Activated naive CD8-positive, alpha-beta T cell treated with anti-CD3 and anti-CD28 coated beads, Interleukin-2, amount 50 U/mL, for 24 hours (primary cell): ENCODE measurements at regions not wholly inside any gene's neighbourhood (a gene's known extent, or its start where the extent isn't known, plus 50 kb on each side); places are given as distances from the start of the nearest gene placed in this dataset.
"Not testable (repeated sequence)": the region's sequence is repeated elsewhere in the genome, so short reads cannot be mapped to it uniquely, and the experiment has no call there.

Experiments
- ATAC-seq: fragments of 150-1000 bp; cut with Tn5 transposase; one replicate; pipeline ENCODE4 v1.10.0; 2021
- DNase-seq: peaks from one replicate; pipeline ENCODE4 v3.0.0; 2021
- H3K27ac Mint-ChIP-seq: one replicate; pipeline ENCODE4 v1.8.0; 2021; ENCODE audit warnings: mild to moderate bottlenecking, mixed read lengths
- H3K27me3 Mint-ChIP-seq: one replicate; pipeline ENCODE4 v1.8.0; 2021; ENCODE audit warnings: mixed read lengths
- H3K36me3 Mint-ChIP-seq: one replicate; pipeline ENCODE4 v1.8.0; 2021; ENCODE audit warnings: low read depth, mixed read lengths
- H3K4me1 Mint-ChIP-seq: one replicate; pipeline ENCODE4 v1.8.0; 2021; ENCODE audit warnings: mixed read lengths
- H3K4me3 Mint-ChIP-seq: one replicate; pipeline ENCODE4 v1.8.0; 2021; ENCODE audit warnings: mild to moderate bottlenecking, moderate library complexity, mixed read lengths
- H3K9me3 Mint-ChIP-seq: one replicate; pipeline ENCODE4 v1.8.0; 2021; ENCODE audit warnings: mixed read lengths

DNA sequence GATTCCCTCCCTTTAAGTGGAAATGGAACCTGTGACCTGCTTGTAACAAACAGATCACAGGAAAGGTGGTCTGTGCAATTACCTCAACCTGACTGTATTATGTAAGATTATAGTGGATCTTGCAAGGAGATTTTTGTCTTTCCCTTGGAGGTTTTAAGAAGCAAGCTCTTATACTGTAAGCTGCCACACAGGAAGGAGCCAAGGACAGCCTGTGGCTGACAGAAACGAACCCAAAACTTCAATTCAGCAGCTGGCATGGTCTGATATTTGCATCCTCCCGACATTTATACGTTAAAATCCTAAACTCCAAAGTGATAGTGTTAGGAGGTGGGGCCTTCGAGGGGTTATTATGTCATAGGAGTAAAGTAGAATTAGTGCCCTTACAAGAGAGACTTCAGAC is 711.8 kb upstream of the CTNND2 start:
- no peak overlapping the region for H3K4me3 Mint-ChIP-seq
- DNase-seq (no peak), ATAC-seq (no peak)
- H3K36me3 Mint-ChIP-seq, result no peaks in the 10 kb centered on the region
- H3K27me3 Mint-ChIP-seq, result no peaks in the 10 kb centered on the region
- H3K9me3 Mint-ChIP-seq, result peaks cover 31% of the 10 kb centered on the region
- no peaks in the 10 kb centered on the region for H3K4me1 Mint-ChIP-seq
- no peak overlapping the region for H3K27ac Mint-ChIP-seq

DNA sequence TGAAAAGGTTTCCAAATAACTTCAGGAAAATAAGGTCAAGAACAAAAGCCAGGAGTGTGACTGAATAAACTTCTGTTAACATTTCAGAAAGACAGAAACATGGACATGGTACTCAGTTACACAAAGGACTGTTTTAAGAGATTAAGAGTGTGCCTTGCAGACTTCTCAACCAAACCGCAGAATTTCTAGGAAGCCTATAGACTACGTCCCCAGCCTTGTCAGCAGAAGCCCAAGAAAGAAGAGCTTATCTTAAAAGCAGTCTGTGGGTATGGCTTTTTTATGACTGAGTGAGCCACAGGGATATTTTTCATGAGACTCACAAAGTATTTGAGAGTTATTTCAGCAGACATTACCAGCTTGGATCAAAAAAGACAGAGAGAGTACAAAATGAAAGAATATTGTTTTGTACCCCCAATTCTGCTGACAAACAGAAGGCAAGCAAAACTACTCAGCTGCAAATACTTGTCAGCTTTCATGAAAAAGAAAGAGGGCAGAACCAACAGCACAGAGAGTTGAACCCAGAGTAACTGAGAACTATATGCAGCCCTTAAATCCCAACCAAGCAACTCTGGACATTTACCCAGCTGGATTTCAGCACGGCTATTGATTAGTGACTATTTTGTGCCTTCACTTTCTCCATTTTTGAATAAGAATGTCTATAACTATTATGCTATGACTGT is 711.0 kb upstream of the CTNND2 start:
- Mint-ChIP-seq H3K4me1 (no peaks in the 10 kb centered on the region), H3K9me3 (peaks cover 25% of the 10 kb centered on the region), H3K36me3 (no peaks in the 10 kb centered on the region), H3K27me3 (no peaks in the 10 kb centered on the region), H3K4me3 (no peak overlapping the region), H3K27ac (no peak overlapping the region)
- ATAC-seq (no peak), DNase-seq (no peak)

DNA sequence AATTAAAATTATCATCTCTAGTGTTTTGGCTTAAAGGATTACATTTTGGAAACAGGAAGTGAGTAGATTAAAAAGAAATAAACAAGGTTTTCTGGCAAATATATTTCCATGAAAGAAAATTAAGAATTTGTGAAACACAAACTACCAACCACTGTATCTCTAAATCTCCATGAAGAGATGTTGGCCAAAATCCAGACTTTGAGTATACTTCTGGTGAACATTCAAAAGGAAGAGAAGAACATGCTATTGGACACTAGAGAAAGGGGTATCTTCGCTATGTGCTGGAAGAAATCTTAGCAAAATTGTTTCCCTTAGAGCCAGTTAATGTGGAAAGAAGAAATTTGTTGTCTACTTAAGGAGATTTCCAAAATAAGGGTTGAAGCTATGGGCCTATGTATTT is 710.4 kb upstream of the CTNND2 start:
- H3K4me3 Mint-ChIP-seq, result no peak overlapping the region
- ATAC-seq (no peak), DNase-seq (no peak)
- H3K9me3 Mint-ChIP-seq, result peaks cover 30% of the 10 kb centered on the region
- H3K36me3 Mint-ChIP-seq, result no peaks in the 10 kb centered on the region
- H3K27ac Mint-ChIP-seq, result no peak overlapping the region
- H3K27me3 Mint-ChIP-seq, result no peaks in the 10 kb centered on the region
- no peaks in the 10 kb centered on the region for H3K4me1 Mint-ChIP-seq

DNA sequence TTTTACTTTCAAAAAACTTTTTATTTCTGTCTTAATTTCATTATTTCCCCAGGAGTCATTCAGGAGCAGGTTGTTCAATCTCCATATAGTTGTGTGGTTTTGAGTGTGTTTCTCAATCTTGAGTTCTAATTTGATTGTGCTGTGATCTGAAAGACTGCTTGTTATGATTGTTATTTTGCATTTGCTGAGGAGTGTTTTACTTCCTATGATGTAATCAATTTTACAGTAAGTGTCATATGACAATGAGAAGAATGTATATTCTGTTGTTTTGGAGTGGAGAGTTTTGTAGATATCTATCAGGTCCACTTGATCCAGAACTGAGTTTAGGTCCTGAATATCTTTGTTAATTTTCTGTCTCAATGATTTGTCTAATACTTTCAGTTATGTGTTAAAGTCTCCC is 706.9 kb upstream of the CTNND2 start:
- Mint-ChIP-seq H3K4me3 (no peak overlapping the region), H3K36me3 (no peaks in the 10 kb centered on the region), H3K4me1 (no peaks in the 10 kb centered on the region), H3K27ac (no peak overlapping the region), H3K9me3 (peaks cover 42% of the 10 kb centered on the region), H3K27me3 (no peaks in the 10 kb centered on the region)
- ATAC-seq, result no peak
- no peak for DNase-seq

DNA sequence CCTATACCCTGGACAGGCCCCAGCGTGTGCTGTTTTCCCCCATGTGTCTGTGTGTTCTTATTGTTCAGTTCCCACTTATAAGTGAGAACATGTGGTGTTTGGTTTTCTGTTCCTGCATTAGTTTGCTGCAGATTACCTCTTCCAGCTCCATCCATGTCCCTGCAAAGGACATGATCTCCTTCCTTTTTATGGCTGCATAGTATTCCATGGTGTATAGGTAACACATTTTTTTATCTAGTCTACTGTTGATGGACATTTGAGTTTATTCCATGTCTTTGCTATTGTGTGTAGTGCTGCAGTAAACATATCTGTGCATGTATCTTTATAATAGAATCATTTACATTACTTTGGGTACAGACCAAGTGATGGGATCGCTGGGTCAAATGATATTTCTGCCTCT is 703.6 kb upstream of the CTNND2 start:
- not testable (repeated sequence) for H3K27ac Mint-ChIP-seq, H3K4me3 Mint-ChIP-seq, ATAC-seq, DNase-seq, H3K36me3 Mint-ChIP-seq, H3K27me3 Mint-ChIP-seq, H3K4me1 Mint-ChIP-seq
- H3K9me3 Mint-ChIP-seq, result peaks cover 37% of the 10 kb centered on the region

DNA sequence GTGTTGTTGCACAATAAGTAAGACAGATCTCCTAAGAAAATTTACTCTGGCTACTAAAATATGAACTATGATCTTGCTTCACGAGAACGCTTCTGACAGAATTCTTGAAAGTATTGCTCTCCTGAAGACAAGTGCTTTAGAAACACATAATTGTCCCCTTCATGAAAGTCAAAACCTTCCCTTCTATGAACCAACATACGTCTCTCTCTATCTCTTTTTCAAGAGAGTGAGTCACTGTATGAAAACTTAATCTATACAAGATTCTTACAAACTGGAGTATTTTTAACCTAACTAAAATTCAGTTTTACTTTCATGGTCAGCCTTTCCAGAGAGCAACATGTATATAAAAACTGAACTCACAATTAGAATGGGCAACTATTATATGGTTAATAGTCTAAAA is 688.0 kb upstream of the CTNND2 start:
- no peak overlapping the region for H3K4me3 Mint-ChIP-seq
- no peaks in the 10 kb centered on the region for H3K36me3 Mint-ChIP-seq
- H3K4me1 Mint-ChIP-seq, result no peaks in the 10 kb centered on the region
- H3K27me3 Mint-ChIP-seq, result no peaks in the 10 kb centered on the region
- H3K9me3 Mint-ChIP-seq, result peaks cover 4% of the 10 kb centered on the region
- ATAC-seq, result no peak
- DNase-seq, result no peak
- no peak overlapping the region for H3K27ac Mint-ChIP-seq

DNA sequence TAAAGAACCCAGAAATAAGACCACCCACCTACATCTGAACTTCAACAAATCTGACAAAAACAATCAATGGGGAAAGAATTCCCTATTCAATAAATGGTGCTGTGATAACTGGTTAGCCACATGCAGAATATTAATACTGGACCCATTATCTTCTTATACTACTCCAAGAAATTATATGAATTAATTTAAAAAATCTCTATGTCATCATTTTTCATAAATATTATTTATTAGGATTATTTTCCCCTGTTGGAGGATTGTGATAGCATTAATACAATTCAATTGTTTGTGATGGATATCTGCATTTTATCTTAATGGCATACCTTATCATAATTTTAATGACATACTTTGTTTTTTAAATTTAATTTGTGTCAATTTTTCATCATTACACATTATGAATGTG is 682.2 kb upstream of the CTNND2 start:
- H3K27ac Mint-ChIP-seq, result no peak overlapping the region
- ATAC-seq (no peak), DNase-seq (no peak)
- no peak overlapping the region for H3K4me3 Mint-ChIP-seq
- peaks cover 14% of the 10 kb centered on the region for H3K9me3 Mint-ChIP-seq
- H3K36me3 Mint-ChIP-seq, result no peaks in the 10 kb centered on the region
- H3K4me1 Mint-ChIP-seq, result no peaks in the 10 kb centered on the region
- H3K27me3 Mint-ChIP-seq, result no peaks in the 10 kb centered on the region

DNA sequence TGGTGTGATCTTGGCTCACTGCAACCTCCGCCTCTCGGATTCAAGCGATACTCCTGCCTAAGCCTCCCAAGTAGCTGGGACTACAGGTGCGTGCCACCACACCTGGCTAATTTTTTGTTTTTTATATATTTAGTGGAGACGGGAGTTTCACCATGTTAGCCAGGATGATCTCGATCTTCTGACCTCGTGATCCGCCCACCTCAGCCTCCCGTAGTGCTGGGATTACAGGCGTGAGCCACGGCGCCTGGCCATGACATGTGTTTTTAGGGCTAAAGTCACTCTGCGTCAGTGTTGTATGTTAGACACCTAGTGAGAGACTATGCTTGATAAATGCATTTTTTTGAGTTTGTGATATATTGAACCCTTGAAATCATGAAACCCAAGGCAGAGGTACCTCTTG is 674.6 kb upstream of the CTNND2 start:
- not testable (repeated sequence) for H3K36me3 Mint-ChIP-seq, DNase-seq, H3K27ac Mint-ChIP-seq, H3K27me3 Mint-ChIP-seq, H3K4me3 Mint-ChIP-seq, ATAC-seq, H3K4me1 Mint-ChIP-seq
- H3K9me3 Mint-ChIP-seq, result peaks cover 20% of the 10 kb centered on the region

DNA sequence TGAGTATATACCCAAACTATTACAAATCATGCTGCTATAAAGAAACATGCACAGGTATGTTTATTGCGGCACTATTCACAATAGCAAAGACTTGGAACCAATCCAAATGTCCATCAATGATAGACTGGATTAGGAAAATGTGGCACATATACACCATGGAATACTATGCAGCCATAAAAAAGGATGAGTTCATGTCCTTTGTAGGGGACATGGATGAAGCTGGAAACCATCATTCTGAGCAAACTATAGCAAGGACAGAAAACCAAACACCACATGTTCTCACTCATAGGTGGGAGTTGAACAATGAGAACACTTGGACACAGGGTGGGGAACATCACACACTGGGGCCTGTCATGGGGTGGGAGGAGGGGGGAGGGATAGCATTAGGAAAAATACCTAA is 672.7 kb upstream of the CTNND2 start:
- H3K4me3 Mint-ChIP-seq, H3K27ac Mint-ChIP-seq, H3K36me3 Mint-ChIP-seq, H3K4me1 Mint-ChIP-seq, ATAC-seq, H3K27me3 Mint-ChIP-seq, DNase-seq: not testable (repeated sequence)
- peaks cover 13% of the 10 kb centered on the region for H3K9me3 Mint-ChIP-seq

DNA sequence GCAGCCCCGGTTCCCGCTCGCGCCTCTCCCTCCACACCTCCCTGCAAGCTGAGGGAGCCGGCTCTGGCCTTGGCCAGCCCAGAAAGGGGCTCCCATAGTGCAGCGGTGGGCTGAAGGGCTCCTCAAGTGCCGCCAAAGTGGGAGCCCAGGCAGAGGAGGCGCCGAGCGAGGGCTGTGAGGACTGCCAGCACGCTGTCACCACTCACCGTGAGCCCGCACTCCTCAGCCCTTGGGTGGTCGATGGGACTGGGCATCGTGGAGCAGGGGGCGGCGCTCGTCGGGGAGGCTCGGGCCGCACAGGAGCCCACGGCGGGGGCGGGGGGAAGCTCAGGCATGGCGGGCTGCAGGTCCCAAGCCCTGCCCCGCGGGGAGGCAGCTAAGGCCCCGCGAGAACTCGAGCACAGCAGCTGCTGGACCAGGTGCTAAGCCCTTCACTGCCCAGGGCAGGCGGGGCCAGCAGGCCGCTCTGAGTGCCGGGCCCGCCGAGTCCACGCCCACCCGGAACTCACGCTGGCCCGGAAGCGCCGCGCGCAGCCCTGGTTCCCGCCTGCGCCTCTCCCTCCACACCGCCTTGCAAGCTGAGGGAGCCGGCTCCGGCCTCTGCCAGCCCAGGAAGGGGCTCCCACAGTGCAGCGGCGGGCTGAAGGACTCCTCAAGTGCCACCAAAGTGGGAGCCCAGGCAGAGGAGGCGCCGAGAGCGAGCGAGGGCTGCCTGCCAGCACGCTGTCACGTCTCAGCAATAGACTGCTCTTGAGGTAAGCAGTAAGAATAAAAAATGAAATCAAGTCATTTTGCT is 670.2 kb upstream of the CTNND2 start:
- H3K4me3 Mint-ChIP-seq, H3K36me3 Mint-ChIP-seq, DNase-seq, ATAC-seq, H3K4me1 Mint-ChIP-seq, H3K27ac Mint-ChIP-seq, H3K27me3 Mint-ChIP-seq: not testable (repeated sequence)
- H3K9me3 Mint-ChIP-seq, result peaks cover 15% of the 10 kb centered on the region

DNA sequence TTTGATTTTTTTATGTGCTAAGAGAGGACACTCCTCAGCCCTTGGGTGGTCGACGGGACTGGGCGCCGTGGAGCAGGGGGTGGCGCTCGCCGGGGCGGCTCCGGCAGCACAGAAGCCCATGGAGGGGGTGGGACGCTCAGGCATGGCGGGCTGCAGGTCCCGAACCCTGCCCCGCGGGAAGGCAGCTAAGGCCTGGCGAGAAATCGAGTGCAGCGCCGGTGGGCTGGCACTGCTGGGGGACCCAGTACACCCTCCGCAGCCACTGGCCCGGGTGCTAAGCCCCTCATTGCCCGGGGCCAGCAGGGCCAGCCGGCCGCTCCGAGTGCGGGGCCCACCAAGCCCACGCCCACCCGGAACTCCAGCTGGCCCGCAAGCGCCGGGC is 669.7 kb upstream of the CTNND2 start:
- H3K27me3 Mint-ChIP-seq, H3K27ac Mint-ChIP-seq, ATAC-seq, H3K4me3 Mint-ChIP-seq, H3K36me3 Mint-ChIP-seq, H3K4me1 Mint-ChIP-seq, DNase-seq: not testable (repeated sequence)
- H3K9me3 Mint-ChIP-seq, result peaks cover 15% of the 10 kb centered on the region

DNA sequence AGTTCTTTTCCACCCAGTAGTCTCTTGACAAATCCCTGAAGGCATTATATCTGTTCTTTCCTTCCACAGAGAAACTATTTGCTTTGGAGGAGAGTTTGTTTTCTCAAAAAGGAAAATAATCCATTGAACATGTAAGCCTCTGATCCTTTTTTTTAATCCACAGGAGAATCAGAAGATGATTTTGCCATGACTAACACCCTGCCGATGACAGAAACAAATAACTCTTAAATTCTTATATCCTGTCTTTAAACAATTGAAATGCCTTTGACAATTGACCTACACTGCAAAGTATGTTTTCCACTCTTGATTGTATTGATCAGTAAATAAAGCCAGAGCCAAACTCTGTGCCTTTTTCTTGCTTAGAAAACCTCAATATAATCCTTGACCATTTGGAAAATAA is 666.4 kb upstream of the CTNND2 start:
- no peaks in the 10 kb centered on the region for H3K4me1 Mint-ChIP-seq
- no peaks in the 10 kb centered on the region for H3K27me3 Mint-ChIP-seq
- no peak for DNase-seq
- no peak overlapping the region for H3K27ac Mint-ChIP-seq
- H3K36me3 Mint-ChIP-seq, result no peaks in the 10 kb centered on the region
- H3K4me3 Mint-ChIP-seq, result no peak overlapping the region
- ATAC-seq, result no peak
- peaks cover 11% of the 10 kb centered on the region for H3K9me3 Mint-ChIP-seq

DNA sequence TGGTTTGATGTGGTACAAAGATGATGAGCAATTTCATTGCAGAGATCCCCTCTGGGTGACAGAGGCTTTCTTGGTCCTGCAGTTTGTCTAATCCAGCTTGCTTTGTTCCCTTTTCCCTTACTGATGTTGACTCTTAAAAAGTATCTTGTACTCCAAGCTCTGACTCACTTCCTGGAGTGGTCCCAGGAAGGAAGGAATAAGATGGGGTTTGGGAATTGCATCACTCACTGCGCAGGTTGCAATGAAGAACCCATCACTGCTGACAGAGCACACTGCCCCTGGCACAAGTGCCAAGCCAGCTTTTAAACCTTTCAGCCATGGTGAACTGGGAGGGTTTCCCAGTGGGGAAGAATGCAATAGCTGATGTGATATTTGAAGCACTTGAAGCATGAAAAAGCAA is 662.2 kb upstream of the CTNND2 start:
- Mint-ChIP-seq H3K4me1 (no peaks in the 10 kb centered on the region), H3K4me3 (no peak overlapping the region), H3K27ac (no peak overlapping the region), H3K9me3 (peaks cover 12% of the 10 kb centered on the region), H3K36me3 (no peaks in the 10 kb centered on the region), H3K27me3 (no peaks in the 10 kb centered on the region)
- no peak for DNase-seq
- ATAC-seq, result no peak

DNA sequence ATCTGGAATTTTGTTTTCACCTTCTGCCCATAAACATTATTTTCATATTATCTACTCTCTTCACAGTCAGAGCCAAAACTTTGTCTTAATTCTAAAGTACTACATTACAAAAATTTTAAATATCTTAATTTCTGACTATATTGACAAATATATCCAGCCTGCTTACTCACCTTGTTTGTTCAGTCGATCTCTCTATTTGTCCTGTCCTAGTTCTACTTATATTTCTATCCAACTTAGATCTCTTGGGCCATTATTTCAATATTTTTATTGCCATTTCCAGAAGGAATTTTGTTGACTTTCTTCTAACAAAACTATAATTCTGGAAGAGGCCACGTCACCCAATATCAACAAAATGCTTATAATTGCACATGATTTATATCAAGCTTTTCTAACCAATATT is 652.8 kb upstream of the CTNND2 start:
- no peak overlapping the region for H3K27ac Mint-ChIP-seq
- H3K36me3 Mint-ChIP-seq, result no peaks in the 10 kb centered on the region
- H3K4me1 Mint-ChIP-seq, result no peaks in the 10 kb centered on the region
- peaks cover 15% of the 10 kb centered on the region for H3K9me3 Mint-ChIP-seq
- H3K4me3 Mint-ChIP-seq, result no peak overlapping the region
- DNase-seq (no peak), ATAC-seq (no peak)
- H3K27me3 Mint-ChIP-seq, result no peaks in the 10 kb centered on the region

DNA sequence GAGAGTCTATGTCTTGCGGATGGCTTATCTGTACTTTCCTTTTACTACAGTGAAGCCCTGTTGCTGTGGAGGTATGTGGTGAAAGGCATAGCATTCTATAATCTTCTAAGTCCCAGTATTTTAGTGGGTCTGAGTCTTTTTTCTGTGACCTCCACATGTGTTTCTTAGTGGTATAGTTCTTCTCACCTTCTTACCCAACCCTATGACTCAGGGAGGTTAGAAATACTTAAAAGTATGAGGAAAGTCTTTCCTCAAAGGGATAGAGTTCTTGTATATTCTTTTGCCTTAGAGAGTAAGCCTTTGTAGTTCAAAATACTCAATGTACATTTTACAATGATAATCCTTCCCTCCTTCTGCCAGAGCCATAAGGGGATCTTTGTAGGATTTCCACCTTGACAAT is 621.9 kb upstream of the CTNND2 start:
- Mint-ChIP-seq H3K36me3 (no peaks in the 10 kb centered on the region), H3K27me3 (no peaks in the 10 kb centered on the region), H3K4me3 (no peak overlapping the region), H3K27ac (no peak overlapping the region), H3K9me3 (peaks cover 12% of the 10 kb centered on the region), H3K4me1 (no peaks in the 10 kb centered on the region)
- ATAC-seq (no peak), DNase-seq (no peak)
